ENCODE measurements at regions not wholly inside any gene's neighbourhood (a gene's known extent, or its start where the extent isn't known, plus 50 kb on each side); places are given as distances from the start of the nearest gene placed in this dataset.

- TF ChIP-seq CTCF (IDR thresholded peaks at IDR 0.05), result no peak
- no peak for TF ChIP-seq POLR2A (IDR thresholded peaks at IDR 0.05)
Observed at GRCh38 chrX:77223046-77223445, 224.1 kb upstream of the FGF16 start.

All from adrenal gland (tissue), 5 donors.